Progenitor cell of endocrine pancreas (in vitro differentiated cells): ENCODE measurements at regions not wholly inside any gene's neighbourhood (a gene's known extent, or its start where the extent isn't known, plus 50 kb on each side); places are given as distances from the start of the nearest gene placed in this dataset.

Source experiments
- DNase-seq: peaks from one replicate; pipeline ENCODE4 v3.0.0; 2021; ENCODE audit warnings: low spot score; ENCODE audit not compliant: unreplicated experiment
- H3K27ac Mint-ChIP-seq: 2 replicates; pipeline ENCODE4 v1.8.0; 2021; ENCODE audit warnings: mild to moderate bottlenecking, moderate library complexity, mixed read lengths
- H3K27me3 Mint-ChIP-seq: 2 replicates; pipeline ENCODE4 v1.8.0; 2021; ENCODE audit warnings: mixed read lengths
- H3K36me3 Mint-ChIP-seq: 2 replicates; pipeline ENCODE4 v1.8.0; 2022; ENCODE audit warnings: mixed read lengths; ENCODE audit not compliant: insufficient read depth
- H3K4me1 Mint-ChIP-seq: 2 replicates; pipeline ENCODE4 v1.8.0; 2021; ENCODE audit warnings: low read depth, mixed read lengths
- H3K4me3 Mint-ChIP-seq: 2 replicates; pipeline ENCODE4 v1.8.0; 2021; ENCODE audit warnings: low read depth, mild to moderate bottlenecking, moderate library complexity, mixed read lengths
- H3K9me3 Mint-ChIP-seq: 2 replicates; pipeline ENCODE4 v1.8.0; 2021; ENCODE audit warnings: low read depth, mixed read lengths
- CTCF ChIP-seq: fragments of 200-600 bp; sonication (generic); IDR thresholded peaks from one replicate; pipeline ENCODE4 v1.5.0; 2021; ENCODE audit warnings: antibody characterized with exemption, mild to moderate bottlenecking; ENCODE audit not compliant: unreplicated experiment

DNA sequence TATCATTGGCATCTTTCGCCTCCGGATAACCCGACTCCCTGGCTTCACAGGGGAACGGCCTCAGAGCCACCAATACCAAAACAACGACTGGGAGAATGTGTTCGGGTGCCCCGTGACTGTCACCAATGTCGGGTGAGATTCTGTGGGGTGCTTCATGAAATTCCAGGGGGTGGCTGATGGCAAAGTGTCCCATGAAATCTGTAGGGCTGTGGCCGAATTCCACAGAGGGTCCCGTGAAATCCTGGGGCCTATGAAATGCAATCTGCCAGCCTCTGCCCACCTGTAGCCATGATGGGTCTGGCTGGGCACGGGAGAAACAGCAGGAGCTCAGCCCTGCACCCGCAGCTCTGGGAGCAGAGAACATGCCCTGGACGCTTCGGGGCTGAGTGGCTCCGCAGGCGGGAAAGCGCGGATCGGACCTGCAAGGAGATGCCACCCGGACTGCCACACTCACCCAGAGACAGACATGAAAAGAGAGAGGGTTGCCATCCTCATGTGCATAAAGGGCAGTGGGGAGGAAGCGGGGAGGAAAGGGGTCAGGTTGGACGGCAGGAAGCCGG, 192.4 kb downstream of the OLFM1 start:
- TF ChIP-seq CTCF: no peak
- Mint-ChIP-seq H3K36me3 (no peaks in the 10 kb centered on the region), H3K4me3 (no peak overlapping the region), H3K27me3 (peaks cover 22% of the 10 kb centered on the region), H3K27ac (no peak overlapping the region), H3K9me3 (no peaks in the 10 kb centered on the region), H3K4me1 (peaks cover 2% of the 10 kb centered on the region)
- DNase-seq: no peak

- peaks cover 2% of the 10 kb centered on the region for H3K4me1 Mint-ChIP-seq
- H3K27me3 Mint-ChIP-seq: peaks cover 19% of the 10 kb centered on the region
- H3K36me3 Mint-ChIP-seq: no peaks in the 10 kb centered on the region
- no peak for DNase-seq
- no peak overlapping the region for H3K27ac Mint-ChIP-seq
- no peak overlapping the region for H3K4me3 Mint-ChIP-seq
- no peaks in the 10 kb centered on the region for H3K9me3 Mint-ChIP-seq
- no peak for TF ChIP-seq CTCF
Observed at GRCh38 chr9:135280666-135281065, 193.2 kb downstream of the OLFM1 start.

- Mint-ChIP-seq H3K4me3 (no peak overlapping the region), H3K27ac (no peak overlapping the region)
- no peak for DNase-seq
Observed at GRCh38 chr9:135281151-135281550, 193.7 kb downstream of the OLFM1 start.

DNA sequence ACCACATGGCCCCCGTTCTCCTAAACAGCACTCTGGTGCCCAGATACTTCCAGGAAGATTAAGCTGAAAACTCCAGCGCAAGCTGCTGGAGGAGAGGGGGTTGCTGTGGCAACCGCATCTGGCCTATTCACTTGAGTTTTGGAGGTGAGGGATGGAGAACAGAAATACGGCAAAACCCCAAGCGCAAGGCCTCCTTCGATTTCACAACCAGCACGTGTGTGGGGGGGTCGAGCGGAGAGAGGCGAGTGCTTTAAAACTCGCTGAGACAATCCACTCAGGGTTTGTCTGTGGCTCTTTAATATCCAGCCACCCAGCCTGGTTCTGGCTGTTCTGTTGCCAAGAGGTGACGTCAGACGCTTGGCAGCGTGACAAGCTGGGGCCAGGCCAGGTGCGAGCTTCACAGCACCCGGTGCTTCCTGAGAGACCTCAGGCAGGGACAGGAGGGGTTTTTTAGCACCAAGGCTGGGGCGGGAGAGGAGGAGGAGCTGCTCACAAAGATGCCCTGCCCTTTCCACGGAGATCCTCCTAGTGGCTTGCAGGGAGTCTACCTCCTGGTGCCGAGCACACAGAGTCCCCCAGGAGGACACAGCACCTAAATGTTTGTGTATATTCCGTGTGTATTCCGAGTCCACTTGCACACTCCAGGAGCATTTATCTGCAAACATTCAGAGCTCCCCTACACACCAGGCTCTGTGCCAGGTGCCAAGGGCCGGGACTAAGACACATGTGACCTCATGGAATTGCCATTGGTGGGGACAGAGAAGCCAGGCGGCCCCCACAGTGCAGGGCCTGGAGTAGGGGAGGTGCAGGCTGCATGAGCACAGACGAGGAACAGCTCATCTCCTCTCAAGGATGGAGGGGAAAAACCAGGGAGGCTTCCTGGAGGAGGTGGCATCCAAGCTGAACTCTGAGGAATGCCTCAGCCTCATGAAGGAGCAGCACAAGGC, 194.6 kb downstream of the OLFM1 start:
- H3K9me3 Mint-ChIP-seq: no peaks in the 10 kb centered on the region
- H3K4me1 Mint-ChIP-seq: no peaks in the 10 kb centered on the region
- H3K27ac Mint-ChIP-seq: no peak overlapping the region
- H3K27me3 Mint-ChIP-seq: peaks cover 12% of the 10 kb centered on the region
- no peaks in the 10 kb centered on the region for H3K36me3 Mint-ChIP-seq
- no peak for TF ChIP-seq CTCF
- no peak overlapping the region for H3K4me3 Mint-ChIP-seq
- no peak for DNase-seq

More at GRCh38 chr9:135281151-135281550, 193.7 kb downstream of the OLFM1 start:
- Mint-ChIP-seq H3K36me3 (no peaks in the 10 kb centered on the region), H3K27me3 (peaks cover 16% of the 10 kb centered on the region), H3K4me1 (peaks cover 2% of the 10 kb centered on the region), H3K9me3 (no peaks in the 10 kb centered on the region)
- peak; percentile 33 for TF ChIP-seq CTCF

- Mint-ChIP-seq H3K4me3 (no peak overlapping the region), H3K9me3 (no peaks in the 10 kb centered on the region), H3K27ac (no peak overlapping the region)
Observed at GRCh38 chr9:135282808-135283207, 195.3 kb downstream of the OLFM1 start.

More at GRCh38 chr9:135282808-135283207, 195.3 kb downstream of the OLFM1 start:
- H3K4me1 Mint-ChIP-seq: no peaks in the 10 kb centered on the region
- no peak for DNase-seq
- H3K36me3 Mint-ChIP-seq: no peaks in the 10 kb centered on the region
- H3K27me3 Mint-ChIP-seq: peaks cover 17% of the 10 kb centered on the region
- TF ChIP-seq CTCF: no peak
